ENCODE measurements at regions not wholly inside any gene's neighbourhood (a gene's known extent, or its start where the extent isn't known, plus 50 kb on each side); places are given as distances from the start of the nearest gene placed in this dataset.

GRCh38 chr6:145475794-145476396 lies 259.4 kb downstream of the EPM2A start:
- DNase-seq: no peak

- DNase-seq: no peak
Measured at GRCh38 chr6:145480024-145480423, 255.3 kb downstream of the EPM2A start.

- peak; percentile 70 for DNase-seq
Measured at GRCh38 chr6:145483191-145483996, 251.9 kb downstream of the EPM2A start.

GRCh38 chr6:145485288-145485687 lies 250.0 kb downstream of the EPM2A start:
- no peak for DNase-seq

GRCh38 chr6:145486306-145486705 lies 249.0 kb downstream of the EPM2A start:
- no peak for DNase-seq

- no peak for DNase-seq
Measured at GRCh38 chr6:145489583-145489982, 245.7 kb downstream of the EPM2A start.

- DNase-seq: no peak
Measured at GRCh38 chr6:145490068-145490467, 245.3 kb downstream of the EPM2A start.

- no peak for DNase-seq
Measured at GRCh38 chr6:145491126-145491525, 244.2 kb downstream of the EPM2A start.

GRCh38 chr6:145497006-145497405 lies 238.3 kb downstream of the EPM2A start:
- no peak for DNase-seq

- no peak for DNase-seq
Measured at GRCh38 chr6:145498425-145498824, 236.9 kb downstream of the EPM2A start.

GRCh38 chr6:145502416-145502815 lies 232.9 kb downstream of the EPM2A start:
- DNase-seq: peak; percentile 36

- no peak for DNase-seq
Measured at GRCh38 chr6:145506136-145506535, 229.2 kb downstream of the EPM2A start.

- no peak for DNase-seq
Measured at GRCh38 chr6:145506565-145506964, 228.8 kb downstream of the EPM2A start.

- DNase-seq: no peak
Measured at GRCh38 chr6:145507239-145507638, 228.1 kb downstream of the EPM2A start.

- peak; percentile 29 for DNase-seq
Measured at GRCh38 chr6:145508107-145508506, 227.2 kb downstream of the EPM2A start.

- DNase-seq: no peak
Measured at GRCh38 chr6:145517492-145517891, 217.8 kb downstream of the EPM2A start.

GRCh38 chr6:145525038-145525437 lies 210.3 kb downstream of the EPM2A start:
- DNase-seq: no peak

GRCh38 chr6:145529582-145529981 lies 205.7 kb downstream of the EPM2A start:
- peak; percentile 2 for DNase-seq

- DNase-seq: no peak
Measured at GRCh38 chr6:145530454-145530853, 204.9 kb downstream of the EPM2A start.

GRCh38 chr6:145531032-145531431 lies 204.3 kb downstream of the EPM2A start:
- DNase-seq: no peak

GRCh38 chr6:145531822-145532221 lies 203.5 kb downstream of the EPM2A start:
- DNase-seq: no peak

- no peak for DNase-seq
Measured at GRCh38 chr6:145532361-145532760, 203.0 kb downstream of the EPM2A start.

GRCh38 chr6:145534989-145535388 lies 200.3 kb downstream of the EPM2A start:
- no peak for DNase-seq

- DNase-seq: no peak
Measured at GRCh38 chr6:145538989-145539388, 196.3 kb downstream of the EPM2A start.

GRCh38 chr6:145539831-145540230 lies 195.5 kb downstream of the EPM2A start:
- DNase-seq: no peak

Data from DMS53 (cell line).